ENCODE measurements at regions not wholly inside any gene's neighbourhood (a gene's known extent, or its start where the extent isn't known, plus 50 kb on each side); places are given as distances from the start of the nearest gene placed in this dataset.

GRCh38 chr16:6517020-6517720 is 815.5 kb upstream of the RBFOX1 start:
- Histone ChIP-seq H2BK120ac (ENCODE audit: insufficient read depth, low read length, poor library complexity) (no peak overlapping the region), H3K9me3 (ENCODE audit: insufficient read depth, low read depth, low read length) (no peaks in the 10 kb centered on the region), H3K27ac (ENCODE audit: low read depth, low read length) (no peak overlapping the region), H3K23ac (ENCODE audit: low read length) (no peak overlapping the region), H2BK12ac (ENCODE audit: low read length) (no peak overlapping the region), H3K4me1 (ENCODE audit: control insufficient read depth in 1 of 2, insufficient read depth in 2 of 2, low read length in 2 of 2) (no peaks in the 10 kb centered on the region), H2BK5ac (ENCODE audit: low read depth, low read length, poor library complexity) (no peak overlapping the region), H3K9ac (ENCODE audit: low read length) (no peak overlapping the region), H2AFZ (ENCODE audit: insufficient read depth, low read length, poor library complexity) (no peak overlapping the region), H3K4ac (ENCODE audit: low read depth, low read length) (no peak overlapping the region), H3K4me3 (ENCODE audit: low read depth, low read length) (no peak overlapping the region), H3K79me2 (ENCODE audit: control insufficient read depth, insufficient read depth, low read length, poor library complexity) (no peaks in the 10 kb centered on the region), H4K8ac (ENCODE audit: low read depth, low read length) (no peak overlapping the region), H4K91ac (ENCODE audit: low read depth, low read length) (no peak overlapping the region), H3K18ac (ENCODE audit: low read length) (no peak overlapping the region), H3K27me3 (ENCODE audit: insufficient read depth, low read length) (no peaks in the 10 kb centered on the region), H3K79me1 (ENCODE audit: low read length) (no peaks in the 10 kb centered on the region), H4K12ac (ENCODE audit: low read depth, low read length) (no peak overlapping the region), H3K4me2 (ENCODE audit: low read length) (no peak overlapping the region), H2AK5ac (ENCODE audit: low read length) (no peak overlapping the region), H3K36me3 (ENCODE audit: control insufficient read depth in 1 of 2, insufficient read depth in 2 of 2, low read length in 2 of 2) (no peaks in the 10 kb centered on the region), H3K14ac (ENCODE audit: low read length) (no peak overlapping the region)
- no CpG with 5 or more reads among the region's 9 CpGs for WGBS (ENCODE audit: extremely low coverage, insufficient coverage, insufficient read length)
- DNase-seq, result no peak

- no peak overlapping the region for H3K4me3 ChIP-seq (ENCODE audit: low read depth, low read length)
- H3K23ac ChIP-seq (ENCODE audit: low read length), result no peak overlapping the region
- DNase-seq, result no peak
- no peaks in the 10 kb centered on the region for H3K79me1 ChIP-seq (ENCODE audit: low read length)
- no peak overlapping the region for H2BK120ac ChIP-seq (ENCODE audit: insufficient read depth, low read length, poor library complexity)
- no peak overlapping the region for H3K27ac ChIP-seq (ENCODE audit: low read depth, low read length)
- no peak overlapping the region for H4K12ac ChIP-seq (ENCODE audit: low read depth, low read length)
- no peak overlapping the region for H4K91ac ChIP-seq (ENCODE audit: low read depth, low read length)
- H3K4me2 ChIP-seq (ENCODE audit: low read length), result no peak overlapping the region
- no peak overlapping the region for H2BK12ac ChIP-seq (ENCODE audit: low read length)
- no CpG with 5 or more reads among the region's 2 CpGs for WGBS (ENCODE audit: extremely low coverage, insufficient coverage, insufficient read length)
- H3K9me3 ChIP-seq (ENCODE audit: insufficient read depth, low read depth, low read length), result no peaks in the 10 kb centered on the region
- no peaks in the 10 kb centered on the region for H3K79me2 ChIP-seq (ENCODE audit: control insufficient read depth, insufficient read depth, low read length, poor library complexity)
- no peak overlapping the region for H3K14ac ChIP-seq (ENCODE audit: low read length)
- H3K4me1 ChIP-seq (ENCODE audit: control insufficient read depth in 1 of 2, insufficient read depth in 2 of 2, low read length in 2 of 2), result no peaks in the 10 kb centered on the region
- no peak overlapping the region for H3K18ac ChIP-seq (ENCODE audit: low read length)
- H3K36me3 ChIP-seq (ENCODE audit: control insufficient read depth in 1 of 2, insufficient read depth in 2 of 2, low read length in 2 of 2), result no peaks in the 10 kb centered on the region
- no peak overlapping the region for H3K4ac ChIP-seq (ENCODE audit: low read depth, low read length)
- no peak overlapping the region for H2AFZ ChIP-seq (ENCODE audit: insufficient read depth, low read length, poor library complexity)
- H3K27me3 ChIP-seq (ENCODE audit: insufficient read depth, low read length), result no peaks in the 10 kb centered on the region
- H2AK5ac ChIP-seq (ENCODE audit: low read length), result no peak overlapping the region
- no peak overlapping the region for H4K8ac ChIP-seq (ENCODE audit: low read depth, low read length)
- H3K9ac ChIP-seq (ENCODE audit: low read length), result no peak overlapping the region
- no peak overlapping the region for H2BK5ac ChIP-seq (ENCODE audit: low read depth, low read length, poor library complexity)
Observed at GRCh38 chr16:6512512-6512911, 820.1 kb upstream of the RBFOX1 start.

GRCh38 chr16:6510261-6510660 is 822.4 kb upstream of the RBFOX1 start:
- no peak overlapping the region for H4K8ac ChIP-seq (ENCODE audit: low read depth, low read length)
- H4K12ac ChIP-seq (ENCODE audit: low read depth, low read length), result no peak overlapping the region
- H3K4me2 ChIP-seq (ENCODE audit: low read length), result no peak overlapping the region
- no peak overlapping the region for H3K9ac ChIP-seq (ENCODE audit: low read length)
- H3K79me2 ChIP-seq (ENCODE audit: control insufficient read depth, insufficient read depth, low read length, poor library complexity), result no peaks in the 10 kb centered on the region
- no peaks in the 10 kb centered on the region for H3K36me3 ChIP-seq (ENCODE audit: control insufficient read depth in 1 of 2, insufficient read depth in 2 of 2, low read length in 2 of 2)
- H3K79me1 ChIP-seq (ENCODE audit: low read length), result no peaks in the 10 kb centered on the region
- H3K4ac ChIP-seq (ENCODE audit: low read depth, low read length), result no peak overlapping the region
- no peak overlapping the region for H3K18ac ChIP-seq (ENCODE audit: low read length)
- H4K91ac ChIP-seq (ENCODE audit: low read depth, low read length), result no peak overlapping the region
- no peak overlapping the region for H3K14ac ChIP-seq (ENCODE audit: low read length)
- H2AK5ac ChIP-seq (ENCODE audit: low read length), result no peak overlapping the region
- DNase-seq, result no peak
- WGBS (ENCODE audit: extremely low coverage, insufficient coverage, insufficient read length), result no CpG with 5 or more reads among the region's 7 CpGs
- H3K4me3 ChIP-seq (ENCODE audit: low read depth, low read length), result no peak overlapping the region
- H3K27me3 ChIP-seq (ENCODE audit: insufficient read depth, low read length), result no peaks in the 10 kb centered on the region
- H2BK120ac ChIP-seq (ENCODE audit: insufficient read depth, low read length, poor library complexity), result no peak overlapping the region
- H2BK12ac ChIP-seq (ENCODE audit: low read length), result no peak overlapping the region
- no peak overlapping the region for H2BK5ac ChIP-seq (ENCODE audit: low read depth, low read length, poor library complexity)
- no peak overlapping the region for H2AFZ ChIP-seq (ENCODE audit: insufficient read depth, low read length, poor library complexity)
- H3K9me3 ChIP-seq (ENCODE audit: insufficient read depth, low read depth, low read length), result no peaks in the 10 kb centered on the region
- H3K4me1 ChIP-seq (ENCODE audit: control insufficient read depth in 1 of 2, insufficient read depth in 2 of 2, low read length in 2 of 2), result no peaks in the 10 kb centered on the region
- H3K23ac ChIP-seq (ENCODE audit: low read length), result no peak overlapping the region
- H3K27ac ChIP-seq (ENCODE audit: low read depth, low read length), result no peak overlapping the region

GRCh38 chr16:6499413-6499812 is 833.2 kb upstream of the RBFOX1 start:
- Histone ChIP-seq H4K8ac (ENCODE audit: low read depth, low read length) (no peak overlapping the region), H2AK5ac (ENCODE audit: low read length) (no peak overlapping the region), H3K79me1 (ENCODE audit: low read length) (no peaks in the 10 kb centered on the region), H3K9ac (ENCODE audit: low read length) (no peak overlapping the region), H3K18ac (ENCODE audit: low read length) (no peak overlapping the region), H2AFZ (ENCODE audit: insufficient read depth, low read length, poor library complexity) (no peak overlapping the region), H3K9me3 (ENCODE audit: insufficient read depth, low read depth, low read length) (no peaks in the 10 kb centered on the region), H3K27me3 (ENCODE audit: insufficient read depth, low read length) (no peaks in the 10 kb centered on the region), H3K23ac (ENCODE audit: low read length) (no peak overlapping the region), H4K91ac (ENCODE audit: low read depth, low read length) (no peak overlapping the region), H3K4me1 (ENCODE audit: control insufficient read depth in 1 of 2, insufficient read depth in 2 of 2, low read length in 2 of 2) (no peaks in the 10 kb centered on the region), H3K79me2 (ENCODE audit: control insufficient read depth, insufficient read depth, low read length, poor library complexity) (no peaks in the 10 kb centered on the region), H2BK12ac (ENCODE audit: low read length) (no peak overlapping the region), H3K4ac (ENCODE audit: low read depth, low read length) (no peak overlapping the region), H3K4me3 (ENCODE audit: low read depth, low read length) (no peak overlapping the region), H3K14ac (ENCODE audit: low read length) (no peak overlapping the region), H3K36me3 (ENCODE audit: control insufficient read depth in 1 of 2, insufficient read depth in 2 of 2, low read length in 2 of 2) (no peaks in the 10 kb centered on the region), H3K4me2 (ENCODE audit: low read length) (no peak overlapping the region), H4K12ac (ENCODE audit: low read depth, low read length) (no peak overlapping the region), H2BK120ac (ENCODE audit: insufficient read depth, low read length, poor library complexity) (no peak overlapping the region), H3K27ac (ENCODE audit: low read depth, low read length) (no peak overlapping the region), H2BK5ac (ENCODE audit: low read depth, low read length, poor library complexity) (no peak overlapping the region)
- no peak for DNase-seq
- WGBS (ENCODE audit: extremely low coverage, insufficient coverage, insufficient read length), result no CpG with 5 or more reads among the region's 2 CpGs
